HG03175 (cell line): ENCODE measurements at regions not wholly inside any gene's neighbourhood (a gene's known extent, or its start where the extent isn't known, plus 50 kb on each side); places are given as distances from the start of the nearest gene placed in this dataset.
A peak's percentile ranks its signal among the peaks of the same experiment; 100 is the strongest.
"Not testable (repeated sequence)": the region's sequence is repeated elsewhere in the genome, so short reads cannot be mapped to it uniquely, and the experiment has no call there.

Experiments used
- ATAC-seq: cut with Tn5 transposase; IDR thresholded peaks from one replicate; pipeline ENCODE4 v1.9.1; 2021; ENCODE audit warnings: mild to moderate bottlenecking, moderate library complexity; ENCODE audit not compliant: unreplicated experiment

DNA sequence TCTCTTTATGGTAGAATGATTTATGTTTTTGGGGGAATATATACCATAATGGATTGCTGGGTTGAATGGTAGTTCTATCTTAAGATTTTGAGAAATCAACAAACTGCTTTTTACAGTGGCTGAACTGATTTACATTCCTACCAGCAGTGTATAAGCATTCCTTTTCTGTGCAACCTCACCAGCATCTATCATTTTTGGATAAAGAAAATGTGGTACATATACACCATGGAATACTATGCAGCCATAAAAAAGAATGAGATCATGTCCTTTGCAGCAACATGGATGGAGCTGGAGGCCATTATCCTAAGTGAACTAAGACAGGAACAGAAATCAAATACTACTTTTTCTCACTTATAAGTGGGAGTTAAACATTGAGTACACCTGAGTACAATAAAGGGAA, 746.4 kb downstream of the MAT2B start:
- ATAC-seq, result not testable (repeated sequence)

DNA sequence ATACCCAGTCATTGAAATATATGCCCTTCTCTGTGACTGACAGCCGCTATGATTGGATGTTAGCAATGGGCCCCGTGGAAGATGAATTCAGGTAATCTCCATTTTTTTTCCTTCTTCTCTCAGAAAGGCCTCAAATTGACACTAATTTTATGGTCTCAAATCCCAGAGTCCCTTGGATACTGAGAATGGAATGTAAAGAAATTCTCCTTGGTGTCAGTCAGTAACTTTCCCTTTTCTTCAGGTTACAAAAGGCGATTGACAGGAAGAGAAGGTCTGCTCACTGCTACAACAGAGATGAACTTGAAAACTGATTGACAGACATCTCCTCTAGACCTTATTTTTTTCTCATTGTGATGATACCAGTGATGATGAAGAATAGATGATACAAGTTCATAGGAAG, 748.3 kb downstream of the MAT2B start:
- no peak for ATAC-seq

DNA sequence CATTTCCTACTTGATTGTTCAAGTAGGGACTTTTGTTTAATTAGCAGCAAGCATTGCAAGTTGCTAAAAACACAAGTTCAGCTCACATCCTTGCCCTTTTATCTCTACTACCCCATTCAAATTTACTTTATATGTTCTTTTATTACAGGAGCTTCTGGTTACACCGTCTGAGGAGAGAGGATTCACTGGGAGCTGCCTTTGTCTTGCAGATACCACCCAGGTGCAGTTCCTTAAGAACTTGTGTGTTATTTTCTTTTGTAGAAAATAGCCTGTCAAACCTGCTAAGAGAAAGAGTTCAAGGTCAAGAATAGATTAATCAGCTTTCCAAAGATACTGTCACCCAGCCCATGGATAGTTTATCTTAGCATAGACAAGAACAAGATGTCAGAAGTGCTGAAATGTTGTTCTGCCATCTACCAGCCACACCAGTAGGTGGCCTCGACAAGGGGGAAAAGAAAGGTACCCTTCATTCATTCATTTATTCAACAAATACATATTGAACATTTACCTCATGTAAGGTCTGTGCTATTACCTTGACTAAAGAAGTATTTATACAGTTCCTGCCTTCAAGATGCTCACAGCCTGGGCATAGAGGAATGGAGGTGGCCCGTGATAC, 750.3 kb downstream of the MAT2B start:
- no peak for ATAC-seq

DNA sequence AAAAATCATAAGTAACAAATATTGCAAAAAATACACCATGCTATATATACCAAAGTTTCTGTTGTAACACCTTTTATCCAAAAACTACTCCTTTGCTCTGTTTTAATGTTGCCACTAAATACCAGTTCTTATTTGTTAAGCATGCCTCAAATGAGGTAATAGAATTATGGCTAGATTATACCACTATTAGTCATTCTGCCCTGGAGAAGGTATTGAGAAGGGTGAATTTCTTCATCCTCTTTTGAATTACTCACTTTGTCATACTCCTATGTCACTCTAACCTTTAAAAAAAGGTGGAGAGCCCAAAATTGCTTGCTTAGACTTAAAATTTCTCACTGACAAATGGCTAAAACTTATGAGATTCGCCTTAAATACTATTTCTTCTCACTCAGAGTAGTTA, 750.9 kb downstream of the MAT2B start:
- ATAC-seq, result no peak

DNA sequence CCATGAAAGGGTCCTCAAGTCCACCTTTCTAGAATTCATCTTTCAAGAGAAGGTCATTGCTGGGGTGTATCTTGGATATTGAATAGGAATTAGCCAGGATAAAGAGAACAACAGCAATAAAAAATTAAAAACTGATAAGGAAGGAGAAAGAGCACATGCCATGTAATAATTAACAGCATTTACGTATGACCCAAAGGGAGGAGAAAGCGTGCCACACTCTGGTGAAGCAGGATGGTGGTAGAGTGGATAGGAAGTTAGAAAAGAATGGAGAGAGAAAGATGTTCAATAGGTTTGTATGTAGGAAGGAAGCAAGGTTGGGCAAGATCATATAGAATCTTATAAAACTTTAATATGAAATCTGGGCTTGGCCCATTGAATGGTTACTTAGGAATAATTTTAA, 751.5 kb downstream of the MAT2B start:
- no peak for ATAC-seq

DNA sequence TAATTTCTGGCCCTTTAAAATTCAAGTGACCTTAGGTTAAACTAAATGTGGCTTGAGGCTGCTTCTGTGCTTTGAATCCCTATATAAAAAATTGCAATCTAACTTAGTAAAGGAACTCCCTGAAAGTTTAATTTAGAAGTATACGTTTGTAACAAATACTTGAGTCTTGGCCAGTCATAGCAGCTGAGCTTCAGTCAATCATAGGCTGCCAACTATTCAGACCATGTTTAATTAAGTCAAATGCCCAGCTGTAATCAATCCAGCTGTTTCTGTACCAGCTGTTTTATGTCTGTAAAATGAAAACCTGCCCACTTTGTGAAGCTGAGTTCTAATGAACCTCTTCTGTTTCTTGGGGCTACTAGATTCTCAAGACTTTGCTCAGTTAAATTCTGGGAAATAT, 760.1 kb downstream of the MAT2B start:
- no peak for ATAC-seq

DNA sequence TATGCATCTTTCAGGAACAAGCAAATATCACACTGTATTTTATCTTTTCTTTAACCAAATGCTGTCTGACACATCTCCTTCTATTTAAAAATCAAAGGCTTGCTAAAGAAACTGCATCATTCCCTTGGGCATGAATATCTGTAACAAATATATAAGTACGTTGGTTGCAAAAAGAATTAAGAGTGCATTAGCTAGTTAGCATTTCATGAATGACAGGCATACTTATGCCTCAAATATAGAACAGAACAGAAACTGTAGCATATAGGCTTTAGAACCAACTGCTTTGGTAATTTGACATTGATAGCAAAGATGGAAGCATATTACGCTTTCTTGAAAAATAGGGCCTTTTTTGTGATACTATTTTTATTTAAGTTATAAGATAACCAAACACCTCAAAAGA, 761.2 kb downstream of the MAT2B start:
- no peak for ATAC-seq

DNA sequence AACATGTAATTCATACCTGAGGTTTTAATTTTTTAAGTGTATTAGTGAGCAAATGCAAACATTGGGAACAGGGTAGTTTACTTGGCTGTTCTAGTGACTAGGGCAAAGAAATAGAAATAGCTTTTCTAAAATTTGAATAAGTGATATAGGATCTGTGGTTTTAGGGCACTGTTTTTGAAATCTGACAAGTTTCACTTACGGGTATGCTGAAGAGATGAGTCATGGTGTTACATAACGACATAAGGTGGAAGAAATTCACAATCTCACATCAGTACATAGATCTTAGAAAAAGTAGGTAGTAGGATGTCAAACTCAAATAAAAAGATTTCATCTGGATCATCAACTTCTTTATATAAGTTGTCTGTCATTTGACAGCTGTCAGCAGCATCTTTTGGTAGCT, 772.3 kb downstream of the MAT2B start:
- no peak for ATAC-seq

DNA sequence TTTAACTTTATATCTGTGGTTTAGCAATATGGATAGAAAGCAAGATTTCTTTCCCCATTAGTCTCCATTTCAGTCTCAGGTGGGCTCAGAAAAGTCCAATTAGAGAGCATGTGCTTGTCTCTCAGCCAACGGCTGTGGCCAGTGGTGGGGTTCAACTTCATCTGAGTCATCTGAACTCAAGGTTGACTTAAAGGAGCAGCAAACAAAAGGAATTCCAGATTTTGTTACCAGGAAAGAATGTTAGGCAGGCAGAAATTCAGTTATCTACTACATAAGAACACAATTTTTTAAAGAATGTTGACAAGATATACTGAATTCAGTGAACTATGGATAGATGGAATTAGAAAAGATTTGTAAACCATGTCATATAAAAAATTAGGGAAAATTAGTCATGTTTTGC, 784.1 kb downstream of the MAT2B start:
- ATAC-seq, result no peak

DNA sequence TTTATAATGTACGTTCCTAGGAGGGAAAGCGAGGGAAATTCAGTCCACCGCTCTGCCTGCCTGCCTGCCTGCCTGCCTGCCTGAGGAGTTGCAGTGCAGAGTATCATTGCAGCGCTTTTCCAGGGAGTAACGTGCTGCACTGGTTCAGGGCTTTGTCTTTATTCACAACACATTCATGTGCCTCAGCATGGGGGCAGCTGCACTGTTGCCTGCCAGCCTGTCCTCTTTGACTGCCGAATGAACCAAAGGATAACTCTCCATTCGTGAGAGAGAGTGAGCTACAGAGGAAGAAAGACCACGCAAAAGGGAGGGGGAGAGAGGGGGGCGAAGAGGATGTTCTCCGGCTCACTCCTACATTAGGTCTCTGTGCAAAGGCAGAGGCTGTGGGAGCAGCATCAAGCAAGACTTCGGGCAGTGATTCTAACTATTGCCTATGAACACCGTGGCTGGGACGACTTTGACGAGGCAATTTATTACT, 791.2 kb downstream of the MAT2B start:
- ATAC-seq, result no peak

DNA sequence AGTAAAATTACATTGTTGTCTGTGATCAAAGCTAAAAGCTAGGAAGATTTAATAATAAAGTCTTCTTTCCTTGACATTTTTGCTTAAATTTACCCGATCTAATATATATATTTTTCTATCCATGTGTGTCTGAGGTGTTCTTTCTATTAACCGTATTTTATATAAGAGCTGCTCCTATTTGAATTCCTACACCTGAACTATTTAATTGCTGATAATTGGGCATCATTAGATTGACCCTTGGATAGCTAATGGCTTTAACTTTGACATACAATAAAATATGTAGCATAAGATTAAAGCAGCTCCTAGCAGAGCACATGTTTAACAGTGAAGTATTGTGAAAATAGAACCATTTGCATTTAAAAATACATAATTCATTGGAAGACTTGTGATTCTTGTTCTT, 792.7 kb downstream of the MAT2B start:
- ATAC-seq, result no peak

DNA sequence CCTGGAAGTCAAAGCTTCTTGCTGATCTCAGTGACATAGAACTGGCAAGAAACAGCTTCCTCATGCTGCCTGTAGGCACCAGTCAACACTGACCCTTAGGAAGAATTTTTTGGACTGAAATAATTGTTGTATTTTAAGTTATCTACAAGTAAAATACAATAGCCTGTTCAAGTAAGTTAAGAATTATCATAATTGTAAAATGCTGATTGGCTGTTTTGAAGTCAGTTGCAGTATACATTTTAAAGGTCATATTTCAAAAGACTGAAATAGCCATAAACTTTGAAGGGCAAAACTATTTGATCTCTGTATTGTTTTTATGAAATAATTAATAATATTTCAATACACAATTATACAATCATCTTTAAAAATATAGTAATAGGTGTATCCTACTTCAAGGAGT, 794.9 kb downstream of the MAT2B start:
- ATAC-seq, result no peak

DNA sequence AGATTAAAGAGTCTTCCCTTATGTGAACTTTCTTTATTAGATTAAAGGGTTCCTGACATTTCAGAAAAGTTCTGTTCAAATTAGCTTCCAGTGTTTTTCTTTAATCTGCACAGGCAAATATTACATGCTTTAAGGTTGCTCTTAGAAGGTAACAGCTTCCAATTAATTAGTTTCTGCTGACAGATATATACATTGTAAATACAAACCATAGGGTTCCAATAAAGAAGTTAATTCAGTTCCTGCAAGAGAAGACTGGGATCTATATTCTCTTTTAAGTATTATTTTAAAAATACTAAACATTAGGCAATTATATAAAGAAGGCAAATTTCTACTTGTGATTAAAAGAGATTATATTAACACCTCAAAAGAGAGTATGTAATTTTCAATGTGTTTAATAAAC, 795.7 kb downstream of the MAT2B start:
- no peak for ATAC-seq

DNA sequence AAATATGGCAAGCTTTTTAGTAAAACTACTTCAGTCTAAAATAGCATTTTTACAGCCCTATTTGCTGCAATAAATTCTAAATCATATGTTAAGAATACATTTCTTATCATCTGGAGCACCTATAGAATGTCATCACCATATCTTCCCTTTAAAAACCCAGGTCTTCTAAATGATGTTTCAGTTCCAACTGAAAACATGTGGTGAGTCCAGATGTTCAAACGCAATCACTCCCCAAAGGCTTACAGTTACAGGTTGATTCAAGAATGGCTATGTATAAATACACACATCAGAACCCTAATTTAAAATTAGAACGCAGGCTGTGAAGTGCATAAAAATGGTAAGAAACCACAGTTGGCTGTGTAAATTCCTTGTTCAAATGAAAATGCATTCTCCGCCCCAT, 796.3 kb downstream of the MAT2B start:
- ATAC-seq, result no peak

DNA sequence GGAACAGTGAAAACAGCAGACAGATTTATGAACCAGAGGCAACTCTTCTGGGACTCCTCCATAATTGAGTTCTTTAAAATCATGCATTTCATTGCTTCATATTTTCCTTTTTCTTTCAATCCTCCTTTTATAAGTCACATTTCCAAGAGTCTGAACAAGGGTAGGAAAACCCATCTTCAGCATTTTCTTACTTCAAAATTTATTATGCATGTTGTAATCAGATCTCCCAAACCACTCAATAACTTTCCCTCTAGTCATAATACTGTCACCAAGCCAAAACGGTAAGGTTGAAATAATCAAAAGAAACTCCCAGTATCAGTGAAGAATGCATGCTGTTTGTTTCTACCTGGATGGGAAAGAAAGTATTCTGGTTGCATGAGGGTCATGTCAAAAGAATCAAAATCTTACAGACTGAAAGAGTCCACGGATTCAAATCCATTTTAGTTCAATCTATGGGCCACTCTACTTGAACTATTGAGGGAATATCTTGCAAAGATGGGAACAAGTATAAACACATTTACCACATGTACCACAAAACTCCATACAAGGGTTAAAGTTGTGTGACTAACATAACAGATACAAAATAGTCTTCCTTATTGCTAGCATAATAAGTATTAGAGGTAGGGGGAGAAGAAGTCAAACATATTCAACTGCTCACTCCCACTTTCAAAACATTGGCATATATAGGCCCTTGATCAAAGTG, 797.3 kb downstream of the MAT2B start:
- no peak for ATAC-seq

DNA sequence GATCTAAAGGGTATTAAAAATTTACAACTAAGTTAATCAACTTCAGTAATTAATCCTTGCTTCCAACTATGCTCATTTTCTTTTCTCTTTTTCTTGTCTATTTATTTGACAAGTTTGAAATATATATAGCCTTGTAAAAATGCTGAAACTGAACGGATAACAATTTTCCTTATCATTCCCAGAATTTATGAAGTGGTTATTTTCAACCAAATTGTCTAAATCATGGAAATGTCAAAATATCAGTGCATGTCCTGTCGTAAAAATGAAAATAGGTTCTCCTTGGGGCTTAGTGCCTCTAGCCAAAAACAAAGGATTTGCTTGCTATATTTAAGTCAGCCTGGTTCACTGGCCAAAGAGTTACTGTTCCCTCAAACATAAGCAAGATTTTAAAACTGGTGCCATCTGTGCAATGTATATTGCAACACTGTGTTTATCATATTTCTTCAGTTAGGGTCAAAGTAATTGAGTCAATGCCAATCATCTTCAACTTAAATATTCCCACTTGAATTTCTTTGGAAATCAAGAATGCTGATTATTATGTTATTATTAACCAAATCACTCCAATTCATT, 798.3 kb downstream of the MAT2B start:
- no peak for ATAC-seq

DNA sequence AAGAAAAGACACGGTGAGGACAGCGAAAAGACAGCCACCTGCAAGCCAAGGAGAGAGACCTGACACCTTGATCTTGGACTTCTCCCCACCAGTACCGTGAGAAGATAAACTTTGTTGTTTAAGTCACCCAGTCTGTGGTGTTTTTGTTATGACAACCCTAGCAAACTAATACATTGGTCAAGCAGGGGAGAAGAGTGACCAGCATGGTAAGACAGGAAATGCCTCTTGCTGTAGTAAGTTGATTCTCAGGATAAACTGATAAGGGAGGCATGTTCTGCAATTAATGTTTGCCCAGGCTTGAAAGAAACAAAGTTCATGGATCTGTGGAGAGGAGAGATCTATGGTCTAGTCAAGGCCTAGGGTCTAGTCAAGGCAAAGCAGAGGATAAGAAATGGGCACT, 801.2 kb downstream of the MAT2B start:
- ATAC-seq, result no peak

DNA sequence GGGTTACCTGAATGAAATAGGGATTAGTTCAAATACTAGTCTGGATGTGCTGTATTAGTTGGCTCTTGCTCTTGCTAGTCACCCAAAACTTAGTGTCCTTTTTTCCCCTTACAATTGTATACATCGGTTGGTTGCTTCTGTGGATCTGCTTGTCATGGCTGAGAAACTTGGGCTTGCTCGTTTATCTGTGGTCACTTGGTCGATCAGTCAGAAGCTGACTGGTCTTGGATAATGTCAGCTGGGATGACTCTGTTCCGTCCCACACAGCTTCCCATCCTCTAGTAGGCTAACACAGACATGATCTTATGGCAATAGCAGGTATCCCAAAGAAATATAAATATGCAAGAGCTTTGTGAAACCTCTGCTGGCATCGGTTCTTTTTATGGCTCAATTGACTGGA, 807.4 kb downstream of the MAT2B start:
- no peak for ATAC-seq

DNA sequence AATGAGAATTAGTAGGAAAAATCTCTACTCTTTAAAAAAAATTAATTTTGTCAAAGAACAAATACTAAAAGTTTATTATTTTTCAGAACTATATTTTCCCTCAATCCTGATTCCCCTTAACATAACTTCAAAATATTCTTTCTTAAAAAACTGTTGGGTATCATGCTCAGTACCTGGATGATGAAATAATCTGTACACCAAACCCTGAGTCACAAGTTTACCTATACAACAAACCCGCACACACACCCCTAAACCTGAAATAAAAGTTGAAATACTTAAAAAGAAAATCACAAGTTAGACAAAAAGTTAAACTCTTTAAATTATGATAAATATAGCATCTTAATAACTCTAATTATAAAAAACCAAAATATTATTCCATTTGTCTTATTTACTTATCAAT, 812.3 kb downstream of the MAT2B start:
- ATAC-seq, result no peak

DNA sequence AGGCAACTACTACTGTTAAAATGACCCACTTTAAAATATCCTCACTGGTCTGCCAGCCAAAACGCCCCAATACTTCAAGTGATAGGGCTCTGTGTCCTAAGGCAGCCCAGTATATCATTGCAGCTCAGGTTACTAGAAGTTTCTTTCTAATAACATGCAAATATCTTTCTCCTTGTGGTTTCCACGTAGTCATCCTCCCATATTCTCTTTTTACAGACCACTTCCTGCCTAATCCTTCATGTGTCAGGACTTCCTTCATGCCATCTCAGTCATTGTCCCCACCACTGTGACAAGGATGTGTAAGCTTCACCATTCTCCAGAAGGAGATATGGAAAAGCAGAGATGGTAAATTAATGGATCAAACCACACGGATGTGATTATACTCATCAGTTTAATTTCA, 813.7 kb downstream of the MAT2B start:
- ATAC-seq, result no peak

DNA sequence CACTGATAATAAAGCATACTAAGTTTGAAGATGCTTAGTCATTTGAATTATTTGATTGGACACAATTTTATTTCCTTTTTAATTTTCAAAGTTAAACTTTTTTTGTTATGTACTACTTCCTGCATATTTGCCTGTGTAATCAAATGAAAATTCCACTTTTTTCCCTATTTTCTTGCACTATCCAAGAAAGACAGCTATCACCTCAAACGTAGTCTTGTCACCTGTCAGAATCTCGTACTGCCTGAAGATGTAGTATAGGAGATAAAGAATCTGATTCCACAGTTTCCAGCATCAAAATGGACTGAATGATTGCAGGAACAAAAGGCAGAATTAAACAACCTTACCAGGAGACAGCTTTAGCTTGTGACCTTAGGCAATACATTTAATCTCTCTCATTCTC, 818.8 kb downstream of the MAT2B start:
- ATAC-seq, result no peak

DNA sequence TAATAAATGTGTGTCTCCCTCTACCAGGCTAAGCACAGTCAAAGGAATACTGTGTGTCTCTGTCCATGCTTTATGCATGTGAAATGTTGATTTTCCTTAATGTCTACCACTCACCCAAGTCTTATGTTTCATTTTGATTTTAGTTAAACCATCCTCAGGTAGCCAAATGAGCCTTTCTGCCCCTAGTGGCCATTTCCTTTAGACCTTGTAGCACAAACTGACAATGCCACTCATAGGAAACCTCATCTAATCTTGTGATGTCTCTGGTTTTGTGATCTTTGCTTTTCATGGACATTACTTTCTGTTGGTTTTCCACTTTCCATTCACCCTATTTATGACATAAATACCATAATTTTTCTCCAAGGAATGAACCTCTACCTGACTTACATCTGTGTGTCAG, 820.8 kb downstream of the MAT2B start:
- ATAC-seq, result peak; percentile 46

DNA sequence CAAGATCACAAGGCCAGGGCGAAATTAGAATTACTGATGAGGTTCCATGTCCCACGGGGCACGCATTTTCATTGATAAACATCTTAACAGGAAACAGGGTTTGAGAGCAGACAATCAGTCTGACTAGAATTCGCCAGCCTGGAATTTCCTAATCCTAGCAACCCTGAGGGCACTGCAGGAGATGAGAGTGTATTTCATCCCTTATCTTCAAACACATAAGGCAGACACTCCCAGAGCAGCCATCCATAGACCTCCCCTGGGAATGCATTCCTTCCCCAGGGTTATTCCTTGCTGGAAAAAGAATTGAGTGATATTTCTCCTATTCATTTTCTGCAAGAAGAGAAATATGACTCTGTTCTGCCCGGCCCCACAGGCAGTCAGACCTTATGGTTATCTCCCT, 821.7 kb downstream of the MAT2B start:
- not testable (repeated sequence) for ATAC-seq
